ENCODE measurements at regions not wholly inside any gene's neighbourhood (a gene's known extent, or its start where the extent isn't known, plus 50 kb on each side); places are given as distances from the start of the nearest gene placed in this dataset.
"Not testable (repeated sequence)": the region's sequence is repeated elsewhere in the genome, so short reads cannot be mapped to it uniquely, and the experiment has no call there.

DNA sequence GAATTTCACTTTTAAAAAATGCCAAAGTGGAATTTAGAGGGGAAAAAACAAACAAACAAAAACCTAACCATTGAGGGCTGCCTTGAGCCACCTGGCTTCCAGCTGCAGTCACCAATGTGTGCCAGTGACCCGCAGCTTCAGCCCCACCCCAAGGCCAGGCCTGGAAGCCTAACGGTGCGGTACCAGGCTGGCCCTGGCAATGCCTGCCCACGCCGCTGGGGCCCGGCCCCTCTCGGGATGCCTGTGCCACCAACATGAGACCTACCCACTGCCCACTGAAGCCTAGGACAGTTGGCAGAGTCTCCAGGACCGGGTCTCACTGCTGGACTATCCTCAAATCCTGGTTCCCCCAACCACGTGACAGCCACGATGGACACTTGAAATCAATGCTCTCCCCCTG is 96.6 kb downstream of the NCOR2 start:
- peaks cover 15 to 29% of the 10 kb centered on the region in 2 donors for H3K9me3 Mint-ChIP-seq
- H3K36me3 Mint-ChIP-seq, result peaks cover 47 to 66% of the 10 kb centered on the region in 2 donors
- DNase-seq (ENCODE audit: low spot score in 2 of 2) (no peak), ATAC-seq (no peak)
- no peak overlapping the region for H3K27ac Mint-ChIP-seq

DNA sequence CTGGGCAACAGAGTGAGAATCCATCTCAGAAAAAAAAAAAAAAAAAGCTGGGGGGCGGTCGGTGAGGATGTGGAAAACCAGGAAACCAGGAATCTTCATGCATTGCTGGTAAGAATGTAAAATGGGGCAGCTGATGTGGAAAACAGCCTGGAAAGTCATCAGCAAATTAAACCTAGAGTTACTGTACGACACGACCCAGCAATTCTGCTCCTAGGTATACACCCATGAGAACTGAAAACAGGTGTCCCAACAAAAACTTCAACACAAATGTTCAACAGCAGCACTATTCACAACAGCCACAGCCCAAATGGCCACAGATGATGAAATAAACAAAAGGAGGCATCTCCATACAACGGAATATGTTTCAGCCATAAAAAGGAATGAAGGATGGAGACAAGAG is 97.3 kb downstream of the NCOR2 start:
- H3K27ac Mint-ChIP-seq, result no peak overlapping the region
- peaks cover 15 to 29% of the 10 kb centered on the region in 2 donors for H3K9me3 Mint-ChIP-seq
- DNase-seq (ENCODE audit: low spot score in 2 of 2) (no peak), ATAC-seq (no peak)
- peaks cover 51 to 69% of the 10 kb centered on the region in 2 donors for H3K36me3 Mint-ChIP-seq

DNA sequence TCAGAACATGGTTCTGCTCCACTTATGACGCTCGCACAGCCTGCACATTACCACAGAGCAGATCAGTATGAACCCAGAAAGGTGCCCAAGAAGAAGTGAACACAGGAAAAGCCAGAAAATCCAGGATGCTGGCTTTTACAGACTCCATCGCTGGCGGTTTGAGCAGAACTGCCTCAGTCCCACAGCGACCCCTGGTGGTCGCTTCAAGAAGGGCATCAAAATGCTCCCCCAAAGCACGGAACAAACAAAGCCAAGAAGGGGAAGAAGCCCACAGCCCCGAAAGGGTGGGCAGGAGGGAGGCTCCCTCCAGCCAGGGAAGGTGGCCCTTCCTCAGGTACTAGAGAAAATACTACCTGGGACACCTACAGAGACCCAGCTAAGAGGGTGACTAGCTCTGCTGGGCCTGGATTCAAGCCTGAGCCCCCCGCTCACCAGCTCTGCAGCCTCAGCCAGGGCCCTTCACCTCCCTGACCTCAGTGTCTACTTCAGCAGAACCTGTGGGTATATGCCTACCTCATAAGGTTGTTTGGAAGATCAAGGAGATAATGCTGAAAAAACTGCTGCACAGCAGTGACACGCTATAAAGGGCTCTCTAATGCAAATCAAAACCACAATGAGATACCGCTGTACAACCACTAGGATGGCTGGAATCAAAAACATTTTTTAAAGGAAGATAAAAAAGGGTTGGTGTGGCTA is 98.1 kb downstream of the NCOR2 start:
- ATAC-seq (no peak), DNase-seq (ENCODE audit: low spot score in 2 of 2) (peak in 1 of 2 donors; percentile 49)
- H3K27ac Mint-ChIP-seq, result peak overlapping the region in 1 of 2 donors; percentile 72
- H3K9me3 Mint-ChIP-seq, result peaks cover 15 to 27% of the 10 kb centered on the region in 2 donors
- H3K36me3 Mint-ChIP-seq, result peaks cover 50 to 69% of the 10 kb centered on the region in 2 donors

DNA sequence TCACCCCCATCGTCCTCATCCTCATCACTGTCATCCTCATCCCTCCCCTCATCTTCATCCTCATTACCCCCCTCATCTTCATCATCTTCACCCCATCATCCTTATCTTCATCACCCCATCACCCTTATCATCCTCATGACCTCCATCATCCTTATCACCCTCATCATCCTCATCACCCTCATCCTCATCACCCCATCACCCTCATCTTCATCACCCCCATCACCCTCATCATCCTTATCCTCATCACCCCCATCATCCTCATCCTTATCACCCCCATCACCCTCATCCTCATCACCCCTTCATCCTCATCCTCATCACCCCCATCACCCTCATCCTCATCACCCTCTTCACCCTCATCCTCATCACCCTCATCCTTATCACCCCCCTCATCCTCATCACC is 99.9 kb downstream of the NCOR2 start:
- H3K27ac Mint-ChIP-seq; DNase-seq (ENCODE audit: low spot score in 2 of 2); ATAC-seq: not testable (repeated sequence)
- H3K9me3 Mint-ChIP-seq, result peaks cover 8 to 18% of the 10 kb centered on the region in 2 donors
- peaks cover 40 to 59% of the 10 kb centered on the region in 2 donors for H3K36me3 Mint-ChIP-seq

DNA sequence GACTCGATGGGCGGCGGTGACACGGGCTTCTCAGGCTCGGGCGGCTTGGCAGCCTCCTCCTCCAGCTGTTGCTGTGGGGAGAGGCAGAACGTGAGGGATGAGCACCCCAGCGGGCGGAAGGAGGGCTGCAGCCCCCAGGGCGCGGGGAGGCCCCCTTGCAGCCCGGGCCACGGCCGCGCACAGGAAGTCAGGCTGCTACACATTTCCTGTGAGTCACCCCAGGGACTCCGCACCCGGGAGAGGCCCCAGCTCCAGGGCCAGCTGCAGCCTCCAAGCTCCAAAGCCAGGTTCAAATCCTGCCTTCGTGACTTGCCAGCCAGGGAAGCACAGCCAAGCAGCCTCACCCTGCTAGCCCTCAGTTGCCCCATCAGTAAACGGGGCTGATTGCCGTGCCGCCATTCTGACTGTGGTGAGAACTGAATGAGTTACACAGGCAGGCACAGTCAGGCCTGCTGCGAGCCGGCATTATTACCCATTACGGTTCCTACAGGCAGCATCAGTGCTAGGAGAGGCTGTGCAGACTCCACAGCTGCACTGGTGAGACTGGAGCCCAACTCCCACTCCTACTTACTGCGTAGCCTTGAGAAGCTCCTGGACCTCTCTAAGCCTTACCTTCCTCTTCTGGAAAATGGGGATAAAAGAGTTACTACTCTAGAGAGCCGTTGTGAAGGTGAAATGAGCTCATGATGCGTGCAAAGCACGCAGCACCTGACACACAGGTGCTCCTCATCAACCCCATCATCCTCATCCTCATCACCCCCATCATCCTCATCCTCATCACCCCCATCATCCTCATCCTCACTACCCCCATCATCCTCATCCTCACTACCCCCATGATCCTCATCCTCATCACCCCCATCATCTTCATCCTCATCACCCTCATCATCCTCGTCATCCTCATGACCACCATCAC is 100.9 kb downstream of the NCOR2 start:
- H3K27ac Mint-ChIP-seq, result peak overlapping the region in 1 of 2 donors; percentile 45
- peaks cover 8 to 18% of the 10 kb centered on the region in 2 donors for H3K9me3 Mint-ChIP-seq
- peak; percentile 82 to 91 for DNase-seq (ENCODE audit: low spot score in 2 of 2)
- H3K36me3 Mint-ChIP-seq, result peaks cover 40 to 48% of the 10 kb centered on the region in 2 donors
- peak; percentile 98 to 99 for ATAC-seq

DNA sequence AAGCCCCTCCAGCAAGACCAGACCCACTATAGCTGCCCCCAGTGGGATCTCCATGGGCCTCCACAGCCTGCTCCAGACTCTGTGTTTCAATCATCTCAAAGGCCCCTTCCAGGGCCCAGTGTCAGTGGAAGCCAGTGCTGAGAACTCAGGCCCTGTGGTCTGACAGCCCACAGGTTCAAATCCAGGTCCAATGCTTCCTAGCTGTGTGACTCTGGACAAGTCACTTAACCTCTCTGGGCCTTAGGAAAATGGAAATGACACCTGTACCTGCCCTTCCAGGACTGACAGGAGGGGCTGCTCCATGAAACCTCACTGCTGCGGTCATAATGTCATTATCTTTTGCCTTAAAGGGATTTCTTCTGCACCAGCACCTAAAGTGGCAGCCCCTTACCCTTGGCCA is 101.9 kb downstream of the NCOR2 start:
- no peak for DNase-seq (ENCODE audit: low spot score in 2 of 2)
- peaks cover 33 to 42% of the 10 kb centered on the region in 2 donors for H3K36me3 Mint-ChIP-seq
- peak overlapping the region in 1 of 2 donors; percentile 44 for H3K27ac Mint-ChIP-seq
- peaks cover 8 to 13% of the 10 kb centered on the region in 2 donors for H3K9me3 Mint-ChIP-seq
- ATAC-seq, result no peak

DNA sequence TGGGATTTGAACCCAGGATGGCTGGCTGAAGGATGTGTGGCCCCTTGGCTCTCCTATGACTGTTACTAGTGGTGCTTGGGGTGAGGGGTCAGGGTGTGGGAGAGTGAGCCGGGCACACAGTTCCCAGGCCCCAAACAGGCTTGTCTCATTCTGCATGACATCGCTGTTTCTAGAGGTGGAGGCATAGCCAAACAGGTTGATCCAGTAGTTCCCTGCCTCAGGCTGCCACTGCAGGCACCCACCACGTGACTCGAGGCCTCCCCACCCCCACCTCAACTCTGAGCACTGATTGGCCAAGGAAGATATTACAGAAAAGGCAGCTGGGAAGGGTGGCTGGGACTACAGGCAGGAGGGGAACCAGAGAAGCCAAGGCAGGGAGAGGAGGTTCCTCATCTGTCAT is 102.6 kb downstream of the NCOR2 start:
- no peak for DNase-seq (ENCODE audit: low spot score in 2 of 2)
- no peak for ATAC-seq
- peaks cover 29 to 42% of the 10 kb centered on the region in 2 donors for H3K36me3 Mint-ChIP-seq
- peak overlapping the region in 1 of 2 donors; percentile 81 for H3K27ac Mint-ChIP-seq
- peaks cover 8 to 11% of the 10 kb centered on the region in 2 donors for H3K9me3 Mint-ChIP-seq

DNA sequence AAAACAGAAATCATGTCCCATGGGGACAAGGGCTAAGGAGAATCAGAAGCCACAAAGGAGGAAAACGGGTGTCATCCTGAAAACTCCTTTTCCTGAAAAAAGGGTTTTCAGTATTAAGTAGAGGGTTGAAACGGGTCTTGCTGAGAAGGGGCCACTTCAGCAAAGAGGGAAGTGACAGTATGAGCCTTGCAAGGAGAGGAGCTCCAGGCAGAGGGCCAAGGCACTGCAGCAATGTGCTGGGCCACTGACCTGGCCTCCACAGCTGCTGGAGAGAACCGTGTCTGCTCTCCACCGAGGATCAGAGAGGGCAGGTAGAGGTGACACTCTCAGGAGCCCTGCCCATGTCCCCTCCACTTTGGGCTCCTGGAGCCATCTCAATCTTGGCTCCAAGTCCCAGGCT is 103.3 kb downstream of the NCOR2 start:
- H3K27ac Mint-ChIP-seq, result peak overlapping the region in 1 of 2 donors; percentile 44
- peaks cover 24 to 42% of the 10 kb centered on the region in 2 donors for H3K36me3 Mint-ChIP-seq
- ATAC-seq (no peak), DNase-seq (ENCODE audit: low spot score in 2 of 2) (no peak)
- peaks cover 2 to 11% of the 10 kb centered on the region in 2 donors for H3K9me3 Mint-ChIP-seq

DNA sequence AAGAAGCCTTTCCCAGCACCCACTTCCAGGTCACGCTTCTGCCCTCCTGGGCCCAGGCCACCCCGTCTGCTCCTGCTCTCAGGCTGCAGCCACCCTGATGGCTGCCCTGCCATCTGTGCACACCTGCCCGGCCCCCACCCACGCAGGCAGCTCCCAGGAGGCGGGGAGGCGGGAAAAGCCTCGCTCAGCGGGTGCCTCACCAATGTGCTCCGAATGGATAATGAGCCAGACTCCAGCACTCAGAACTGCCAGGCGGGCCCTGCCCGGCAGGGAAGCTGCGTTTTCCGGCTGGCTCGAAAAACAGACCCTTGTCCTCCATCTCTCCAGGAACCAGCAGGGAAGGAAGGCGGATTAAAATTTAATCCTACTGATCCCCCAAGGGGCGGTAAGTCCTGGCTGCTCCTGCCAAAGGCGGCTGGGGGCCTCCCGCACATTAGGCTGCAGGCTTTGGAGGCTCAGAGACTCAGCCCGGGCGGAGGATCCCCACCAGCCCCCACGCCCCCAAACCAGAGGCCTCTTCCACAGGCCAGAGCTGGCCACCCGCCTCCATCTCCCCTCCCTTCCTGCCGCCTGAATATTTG is 104.0 kb downstream of the NCOR2 start:
- Mint-ChIP-seq H3K36me3 (peaks cover 22 to 45% of the 10 kb centered on the region in 2 donors), H3K9me3 (peaks cover 0 to 8% of the 10 kb centered on the region in 2 donors), H3K27ac (no peak overlapping the region)
- DNase-seq (ENCODE audit: low spot score in 2 of 2) (no peak), ATAC-seq (no peak)

DNA sequence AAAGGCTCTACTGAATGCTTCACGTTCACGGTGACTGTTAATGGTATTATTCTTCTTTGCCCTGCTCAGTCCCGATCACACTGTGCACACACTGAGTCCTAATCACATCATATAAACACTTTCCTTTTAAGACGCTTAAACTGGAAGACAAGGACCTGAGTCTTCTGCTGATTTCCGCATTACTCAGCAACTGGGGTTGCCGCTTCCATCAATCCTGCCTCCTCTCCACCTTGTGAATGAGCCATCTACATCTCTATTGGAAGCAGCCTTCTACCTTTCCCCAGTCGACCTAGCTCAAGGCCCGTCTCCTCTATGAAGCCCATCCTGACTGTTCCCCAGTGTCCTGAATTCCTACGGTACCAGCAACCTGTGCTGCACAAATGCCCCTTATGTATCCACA is 104.7 kb downstream of the NCOR2 start:
- H3K27ac Mint-ChIP-seq, result no peak overlapping the region
- H3K36me3 Mint-ChIP-seq, result peaks cover 22 to 48% of the 10 kb centered on the region in 2 donors
- DNase-seq (ENCODE audit: low spot score in 2 of 2) (no peak), ATAC-seq (no peak)
- peaks cover 0 to 8% of the 10 kb centered on the region in 2 donors for H3K9me3 Mint-ChIP-seq

DNA sequence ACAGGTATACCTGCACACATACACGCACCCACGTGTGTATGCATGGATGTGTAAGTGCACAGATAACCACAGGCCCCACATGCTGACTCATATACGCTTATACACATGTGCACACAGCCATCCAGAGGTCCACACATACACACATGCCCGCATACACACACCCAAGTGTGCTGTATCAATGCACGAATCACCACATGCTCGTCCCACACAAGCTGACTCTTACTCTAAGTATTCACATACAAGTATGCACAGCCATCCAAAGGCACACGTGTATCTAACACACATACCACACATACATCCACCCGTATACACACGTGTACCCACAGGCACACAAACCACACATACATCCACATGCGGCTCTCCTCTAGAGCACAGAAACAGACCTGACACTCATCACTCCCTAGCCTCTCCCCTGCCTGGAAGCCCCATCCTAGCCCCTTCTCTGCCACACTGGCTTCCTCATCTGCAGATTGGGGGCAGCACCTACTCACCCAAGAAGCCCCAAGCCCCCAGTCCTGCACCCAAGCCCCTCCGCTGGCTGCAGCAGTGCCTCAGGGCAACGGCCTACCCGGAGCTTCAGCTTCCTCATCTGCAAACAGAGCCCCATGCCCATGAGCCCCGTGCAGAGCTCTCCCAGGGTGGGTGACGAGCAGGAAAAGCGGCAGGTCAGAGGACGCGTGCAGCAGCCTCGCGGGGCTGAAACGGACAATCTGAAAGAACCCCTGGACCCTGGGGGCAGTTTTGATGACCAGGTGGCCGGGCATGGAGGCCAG is 105.4 kb downstream of the NCOR2 start:
- DNase-seq (ENCODE audit: low spot score in 2 of 2), result no peak
- no peak for ATAC-seq
- Mint-ChIP-seq H3K9me3 (peaks cover 0 to 8% of the 10 kb centered on the region in 2 donors), H3K36me3 (peaks cover 22 to 48% of the 10 kb centered on the region in 2 donors), H3K27ac (no peak overlapping the region)

DNA sequence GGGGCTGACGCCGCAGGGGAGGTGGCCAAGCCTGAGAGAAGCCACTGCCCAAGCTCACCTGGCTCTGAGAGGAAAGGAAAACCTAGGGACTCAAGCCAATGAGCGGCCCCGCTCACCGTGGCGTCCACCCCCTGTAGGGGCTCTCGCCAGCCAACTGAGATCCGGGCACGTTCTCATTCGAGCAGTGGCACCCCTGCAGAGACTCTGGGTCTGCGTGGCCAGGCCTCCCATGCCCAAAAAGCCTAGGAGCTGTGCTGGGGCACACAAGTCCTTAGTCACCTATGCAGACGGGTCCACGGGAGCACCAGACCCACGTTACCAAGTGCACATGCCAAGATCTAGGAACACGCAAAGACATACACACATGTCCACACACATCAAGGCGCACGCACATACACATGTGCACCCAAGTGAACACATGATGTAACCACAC is 106.2 kb downstream of the NCOR2 start:
- ATAC-seq (no peak), DNase-seq (ENCODE audit: low spot score in 2 of 2) (no peak)
- H3K9me3 Mint-ChIP-seq, result peaks cover 0 to 8% of the 10 kb centered on the region in 2 donors
- H3K27ac Mint-ChIP-seq, result no peak overlapping the region
- peaks cover 22 to 48% of the 10 kb centered on the region in 2 donors for H3K36me3 Mint-ChIP-seq

DNA sequence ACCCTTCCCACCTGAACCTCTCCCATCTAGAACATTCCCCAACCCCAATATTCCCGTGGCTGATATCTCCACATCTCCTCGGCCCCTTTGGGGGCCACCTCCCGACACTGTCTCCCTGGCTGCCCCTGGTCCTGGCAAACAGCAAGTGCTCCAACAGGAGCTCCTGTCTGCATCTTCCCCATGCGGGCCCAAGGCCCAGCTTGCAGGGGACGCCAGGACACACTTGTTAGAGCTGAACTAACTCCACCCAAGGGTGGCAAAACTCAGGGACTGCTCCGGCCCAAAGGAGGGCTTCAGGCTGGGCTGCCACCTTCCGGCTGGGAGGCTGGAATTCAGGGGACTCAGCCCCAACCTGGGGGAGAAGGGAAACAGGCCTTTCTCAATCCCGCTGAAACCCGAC is 106.6 kb downstream of the NCOR2 start:
- DNase-seq (ENCODE audit: low spot score in 2 of 2) (no peak), ATAC-seq (no peak)
- no peak overlapping the region for H3K27ac Mint-ChIP-seq
- H3K36me3 Mint-ChIP-seq, result peaks cover 19 to 45% of the 10 kb centered on the region in 2 donors
- peaks cover 0 to 8% of the 10 kb centered on the region in 2 donors for H3K9me3 Mint-ChIP-seq

DNA sequence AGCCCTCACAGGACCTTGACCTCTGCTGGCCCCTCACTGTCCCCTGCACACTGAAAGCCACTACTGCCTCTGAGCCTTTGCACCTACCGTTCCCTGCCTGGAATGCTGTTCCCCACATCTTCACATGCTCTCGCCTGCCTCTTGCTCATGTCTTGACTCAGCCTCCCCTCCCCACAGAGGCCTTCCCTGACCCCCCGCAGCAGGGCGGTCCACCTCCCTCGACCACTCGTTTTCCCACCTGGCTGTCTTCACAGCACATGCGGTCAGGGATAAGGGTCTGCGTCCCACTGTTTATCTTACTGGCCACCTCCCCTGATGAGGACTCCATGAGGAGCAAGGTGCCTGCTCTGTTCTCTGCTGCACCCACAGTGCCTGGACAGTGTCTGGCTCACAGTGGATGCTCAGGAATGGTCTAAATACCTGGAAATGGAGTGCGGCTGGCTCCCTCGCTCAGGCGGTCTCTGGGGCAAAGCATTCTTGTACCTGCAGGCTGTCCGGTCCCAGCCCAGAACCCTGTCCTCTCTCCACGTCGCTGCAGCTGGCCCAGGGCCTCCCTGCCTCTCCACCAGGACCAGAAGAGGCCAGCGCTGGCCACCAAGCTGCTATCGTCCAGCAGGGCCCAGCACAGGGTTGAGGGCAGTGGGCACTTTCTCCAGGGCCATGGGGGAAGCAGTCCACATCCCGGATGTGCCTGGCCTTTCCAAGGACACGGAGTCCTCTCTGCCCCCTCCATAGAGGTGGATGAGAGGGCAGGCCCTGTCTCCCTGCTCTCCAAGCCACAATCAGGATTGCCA is 107.4 kb downstream of the NCOR2 start:
- Mint-ChIP-seq H3K27ac (peak overlapping the region in 1 of 2 donors; percentile 77), H3K9me3 (peaks cover 0 to 8% of the 10 kb centered on the region in 2 donors), H3K36me3 (peaks cover 16 to 41% of the 10 kb centered on the region in 2 donors)

More for the DNA sequence above, 107.4 kb downstream of the NCOR2 start:
- no peak for ATAC-seq
- DNase-seq (ENCODE audit: low spot score in 2 of 2), result no peak
